ENCODE measurements at regions not wholly inside any gene's neighbourhood (a gene's known extent, or its start where the extent isn't known, plus 50 kb on each side); places are given as distances from the start of the nearest gene placed in this dataset.
"Not testable (repeated sequence)": the region's sequence is repeated elsewhere in the genome, so short reads cannot be mapped to it uniquely, and the experiment has no call there.

GRCh38 chr16:54985156-54985555 is 54.5 kb downstream of the IRX5 start:
- DNase-seq (ENCODE audit: insufficient read length, low spot score) (no peak), FAIRE-seq (no peak)

- DNase-seq (ENCODE audit: insufficient read length, low spot score) (no peak), FAIRE-seq (no peak)
Measured at GRCh38 chr16:54985668-54986067, 55.0 kb downstream of the IRX5 start.

- no peak for FAIRE-seq
- DNase-seq (ENCODE audit: insufficient read length, low spot score) = no peak
Measured at GRCh38 chr16:54986409-54986808, 55.7 kb downstream of the IRX5 start.

- no peak for FAIRE-seq
Measured at GRCh38 chr16:54987081-54987480, 56.4 kb downstream of the IRX5 start.

GRCh38 chr16:54991525-54991924 is 60.9 kb downstream of the IRX5 start:
- DNase-seq (ENCODE audit: insufficient read length, low spot score) (no peak), FAIRE-seq (no peak)

More at GRCh38 chr16:54987081-54987480, 56.4 kb downstream of the IRX5 start:
- no peak for DNase-seq (ENCODE audit: insufficient read length, low spot score)

- FAIRE-seq; DNase-seq (ENCODE audit: insufficient read length, low spot score): not testable (repeated sequence)
Measured at GRCh38 chr16:54991946-54992345, 61.3 kb downstream of the IRX5 start.

GRCh38 chr16:54993106-54993895 is 62.6 kb downstream of the IRX5 start:
- FAIRE-seq = no peak

GRCh38 chr16:54996186-54996585 is 65.5 kb downstream of the IRX5 start:
- DNase-seq (ENCODE audit: insufficient read length, low spot score) (no peak), FAIRE-seq (no peak)

More at GRCh38 chr16:54993106-54993895, 62.6 kb downstream of the IRX5 start:
- DNase-seq (ENCODE audit: insufficient read length, low spot score) = no peak

- no peak for DNase-seq (ENCODE audit: insufficient read length, low spot score)
- FAIRE-seq = no peak
Measured at GRCh38 chr16:54998834-54999233, 68.2 kb downstream of the IRX5 start.

- no peak for FAIRE-seq
Measured at GRCh38 chr16:54999481-54999880, 68.8 kb downstream of the IRX5 start.

GRCh38 chr16:55000595-55000994 is 69.9 kb downstream of the IRX5 start:
- FAIRE-seq (no peak), DNase-seq (ENCODE audit: insufficient read length, low spot score) (no peak)

More at GRCh38 chr16:54999481-54999880, 68.8 kb downstream of the IRX5 start:
- no peak for DNase-seq (ENCODE audit: insufficient read length, low spot score)

- no peak for DNase-seq (ENCODE audit: insufficient read length, low spot score)
- FAIRE-seq = no peak
Measured at GRCh38 chr16:55001931-55002330, 71.3 kb downstream of the IRX5 start.

- DNase-seq (ENCODE audit: insufficient read length, low spot score) (no peak), FAIRE-seq (no peak)
Measured at GRCh38 chr16:55002419-55002818, 71.8 kb downstream of the IRX5 start.

- FAIRE-seq (no peak), DNase-seq (ENCODE audit: insufficient read length, low spot score) (no peak)
Measured at GRCh38 chr16:55003306-55003705, 72.6 kb downstream of the IRX5 start.

- DNase-seq (ENCODE audit: insufficient read length, low spot score) = no peak
- FAIRE-seq = no peak
Measured at GRCh38 chr16:55003916-55004315, 73.3 kb downstream of the IRX5 start.

GRCh38 chr16:55007504-55007903 is 76.8 kb downstream of the IRX5 start:
- no peak for FAIRE-seq

GRCh38 chr16:55008836-55009510 is 78.3 kb downstream of the IRX5 start:
- DNase-seq (ENCODE audit: insufficient read length, low spot score) (no peak), FAIRE-seq (no peak)

More at GRCh38 chr16:55007504-55007903, 76.8 kb downstream of the IRX5 start:
- no peak for DNase-seq (ENCODE audit: insufficient read length, low spot score)

- no peak for FAIRE-seq
- DNase-seq (ENCODE audit: insufficient read length, low spot score) = no peak
Measured at GRCh38 chr16:55009581-55009980, 78.9 kb downstream of the IRX5 start.

- no peak for DNase-seq (ENCODE audit: insufficient read length, low spot score)
- no peak for FAIRE-seq
Measured at GRCh38 chr16:55010492-55011160, 80.0 kb downstream of the IRX5 start.

- FAIRE-seq (no peak), DNase-seq (ENCODE audit: insufficient read length, low spot score) (no peak)
Measured at GRCh38 chr16:55012362-55012761, 81.7 kb downstream of the IRX5 start.

GRCh38 chr16:55012793-55013192 is 82.1 kb downstream of the IRX5 start:
- FAIRE-seq (no peak), DNase-seq (ENCODE audit: insufficient read length, low spot score) (no peak)

All from GM19239 (cell line).